ENCODE measurements at regions not wholly inside any gene's neighbourhood (a gene's known extent, or its start where the extent isn't known, plus 50 kb on each side); places are given as distances from the start of the nearest gene placed in this dataset.

- Histone ChIP-seq H3K9ac (ENCODE audit: low read length in 3 of 3) (no peak overlapping the region), H3K4me1 (ENCODE audit: control insufficient read depth in 2 of 3, insufficient read depth in 2 of 3, low read depth in 1 of 3, low read length in 3 of 3) (no peaks in the 10 kb centered on the region), H3K27ac (ENCODE audit: low read depth in 2 of 2, low read length in 2 of 2) (no peak overlapping the region), H3K9me3 (ENCODE audit: control insufficient read depth in 2 of 3, insufficient read depth in 1 of 3, low read length in 3 of 3) (peaks cover 0 to 4% (median 0%) of the 10 kb centered on the region in 3 donors), H3K4me3 (ENCODE audit: low read length in 3 of 3) (no peak overlapping the region), H3K27me3 (ENCODE audit: control insufficient read depth, insufficient read depth, low read length) (no peaks in the 10 kb centered on the region), H3K36me3 (ENCODE audit: control insufficient read depth in 2 of 3, insufficient read depth in 3 of 3, low read length in 3 of 3) (no peaks in the 10 kb centered on the region)
- no peak for DNase-seq
- intact Hi-C loops (cut with DNase I): no loop called here
- TF ChIP-seq, protein P1, sequence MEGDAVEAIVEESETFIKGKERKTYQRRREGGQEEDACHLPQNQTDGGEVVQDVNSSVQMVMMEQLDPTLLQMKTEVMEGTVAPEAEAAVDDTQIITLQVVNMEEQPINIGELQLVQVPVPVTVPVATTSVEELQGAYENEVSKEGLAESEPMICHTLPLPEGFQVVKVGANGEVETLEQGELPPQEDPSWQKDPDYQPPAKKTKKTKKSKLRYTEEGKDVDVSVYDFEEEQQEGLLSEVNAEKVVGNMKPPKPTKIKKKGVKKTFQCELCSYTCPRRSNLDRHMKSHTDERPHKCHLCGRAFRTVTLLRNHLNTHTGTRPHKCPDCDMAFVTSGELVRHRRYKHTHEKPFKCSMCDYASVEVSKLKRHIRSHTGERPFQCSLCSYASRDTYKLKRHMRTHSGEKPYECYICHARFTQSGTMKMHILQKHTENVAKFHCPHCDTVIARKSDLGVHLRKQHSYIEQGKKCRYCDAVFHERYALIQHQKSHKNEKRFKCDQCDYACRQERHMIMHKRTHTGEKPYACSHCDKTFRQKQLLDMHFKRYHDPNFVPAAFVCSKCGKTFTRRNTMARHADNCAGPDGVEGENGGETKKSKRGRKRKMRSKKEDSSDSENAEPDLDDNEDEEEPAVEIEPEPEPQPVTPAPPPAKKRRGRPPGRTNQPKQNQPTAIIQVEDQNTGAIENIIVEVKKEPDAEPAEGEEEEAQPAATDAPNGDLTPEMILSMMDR (IDR thresholded peaks at IDR 0.05; ENCODE audit: borderline replicate concordance, extremely low read depth, insufficient read depth): no peak
- FAIRE-seq: no peak
Observed at GRCh38 chr1:69016468-69016867, 519.6 kb upstream of the DEPDC1 start.

- Histone ChIP-seq H3K9ac (ENCODE audit: low read length in 3 of 3) (no peak overlapping the region), H3K4me1 (ENCODE audit: control insufficient read depth in 2 of 3, insufficient read depth in 2 of 3, low read depth in 1 of 3, low read length in 3 of 3) (no peaks in the 10 kb centered on the region), H3K4me3 (ENCODE audit: low read length in 3 of 3) (no peak overlapping the region), H3K27ac (ENCODE audit: low read depth in 2 of 2, low read length in 2 of 2) (no peak overlapping the region), H3K9me3 (ENCODE audit: control insufficient read depth in 2 of 3, insufficient read depth in 1 of 3, low read length in 3 of 3) (peaks cover 0 to 7% (median 0%) of the 10 kb centered on the region in 3 donors), H3K36me3 (ENCODE audit: control insufficient read depth in 2 of 3, insufficient read depth in 3 of 3, low read length in 3 of 3) (no peaks in the 10 kb centered on the region), H3K27me3 (ENCODE audit: control insufficient read depth, insufficient read depth, low read length) (no peaks in the 10 kb centered on the region)
- DNase-seq (no peak), FAIRE-seq (no peak)
- intact Hi-C loops (cut with DNase I): no loop called here
- TF ChIP-seq, protein P1 (IDR thresholded peaks at IDR 0.05; ENCODE audit: borderline replicate concordance, extremely low read depth, insufficient read depth): no peak
Observed at GRCh38 chr1:69029649-69030048, 532.8 kb upstream of the DEPDC1 start.

GRCh38 chr1:69038379-69038778 is 529.3 kb upstream of the LRRC7 start:
- no peak overlapping the region for H3K27ac ChIP-seq (ENCODE audit: low read depth in 2 of 2, low read length in 2 of 2)
- no peak for FAIRE-seq

More at GRCh38 chr1:69038379-69038778, 529.3 kb upstream of the LRRC7 start:
- Histone ChIP-seq H3K9ac (ENCODE audit: low read length in 3 of 3) (no peak overlapping the region), H3K4me1 (ENCODE audit: control insufficient read depth in 2 of 3, insufficient read depth in 2 of 3, low read depth in 1 of 3, low read length in 3 of 3) (no peaks in the 10 kb centered on the region), H3K9me3 (ENCODE audit: control insufficient read depth in 2 of 3, insufficient read depth in 1 of 3, low read length in 3 of 3) (no peaks in the 10 kb centered on the region), H3K27me3 (ENCODE audit: control insufficient read depth, insufficient read depth, low read length) (no peaks in the 10 kb centered on the region), H3K36me3 (ENCODE audit: control insufficient read depth in 2 of 3, insufficient read depth in 3 of 3, low read length in 3 of 3) (no peaks in the 10 kb centered on the region), H3K4me3 (ENCODE audit: low read length in 3 of 3) (no peak overlapping the region)
- DNase-seq: no peak
- intact Hi-C loops (cut with DNase I): no loop called here
- TF ChIP-seq, protein P1 (IDR thresholded peaks at IDR 0.05; ENCODE audit: borderline replicate concordance, extremely low read depth, insufficient read depth): no peak

Data from kidney (tissue), 13 donors.